ENCODE measurements at regions not wholly inside any gene's neighbourhood (a gene's known extent, or its start where the extent isn't known, plus 50 kb on each side); places are given as distances from the start of the nearest gene placed in this dataset.

DNA sequence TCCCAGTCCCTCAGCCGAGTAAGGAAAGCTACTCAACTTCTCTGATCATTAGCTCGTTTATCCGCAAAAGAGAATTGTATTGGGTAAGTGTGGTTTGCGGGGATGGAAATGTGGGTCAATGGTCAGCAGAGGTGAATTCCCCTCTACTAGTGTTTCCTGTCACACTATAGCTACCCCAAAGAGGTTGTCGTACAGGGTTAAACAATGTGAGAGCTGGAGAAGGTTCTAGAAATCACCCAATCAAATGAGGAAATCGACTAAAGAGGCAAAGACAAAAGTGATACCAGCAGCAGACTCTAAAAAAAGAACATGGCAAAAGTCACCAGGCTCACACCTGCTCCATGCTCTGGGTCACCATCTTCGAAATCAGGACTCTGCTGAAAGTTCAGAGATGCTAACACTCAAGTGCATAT lies 144.7 kb upstream of the ITGA4 start:
- H3K4me3 Mint-ChIP-seq (ENCODE audit: unreplicated experiment), result no peak overlapping the region
- peaks cover 17% of the 10 kb centered on the region for H3K4me1 Mint-ChIP-seq (ENCODE audit: low read depth)
- TF ChIP-seq, protein P1, sequence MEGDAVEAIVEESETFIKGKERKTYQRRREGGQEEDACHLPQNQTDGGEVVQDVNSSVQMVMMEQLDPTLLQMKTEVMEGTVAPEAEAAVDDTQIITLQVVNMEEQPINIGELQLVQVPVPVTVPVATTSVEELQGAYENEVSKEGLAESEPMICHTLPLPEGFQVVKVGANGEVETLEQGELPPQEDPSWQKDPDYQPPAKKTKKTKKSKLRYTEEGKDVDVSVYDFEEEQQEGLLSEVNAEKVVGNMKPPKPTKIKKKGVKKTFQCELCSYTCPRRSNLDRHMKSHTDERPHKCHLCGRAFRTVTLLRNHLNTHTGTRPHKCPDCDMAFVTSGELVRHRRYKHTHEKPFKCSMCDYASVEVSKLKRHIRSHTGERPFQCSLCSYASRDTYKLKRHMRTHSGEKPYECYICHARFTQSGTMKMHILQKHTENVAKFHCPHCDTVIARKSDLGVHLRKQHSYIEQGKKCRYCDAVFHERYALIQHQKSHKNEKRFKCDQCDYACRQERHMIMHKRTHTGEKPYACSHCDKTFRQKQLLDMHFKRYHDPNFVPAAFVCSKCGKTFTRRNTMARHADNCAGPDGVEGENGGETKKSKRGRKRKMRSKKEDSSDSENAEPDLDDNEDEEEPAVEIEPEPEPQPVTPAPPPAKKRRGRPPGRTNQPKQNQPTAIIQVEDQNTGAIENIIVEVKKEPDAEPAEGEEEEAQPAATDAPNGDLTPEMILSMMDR (IDR thresholded peaks at IDR 0.05), result no peak
- no peaks in the 10 kb centered on the region for H3K9me3 Mint-ChIP-seq (ENCODE audit: low read depth)
- H3K27me3 Mint-ChIP-seq (ENCODE audit: low read depth), result no peaks in the 10 kb centered on the region
- no peak overlapping the region for H3K27ac Mint-ChIP-seq (ENCODE audit: unreplicated experiment)
- H3K36me3 Mint-ChIP-seq (ENCODE audit: low read depth), result no peaks in the 10 kb centered on the region
- DNase-seq (ENCODE audit: low spot score), result no peak

DNA sequence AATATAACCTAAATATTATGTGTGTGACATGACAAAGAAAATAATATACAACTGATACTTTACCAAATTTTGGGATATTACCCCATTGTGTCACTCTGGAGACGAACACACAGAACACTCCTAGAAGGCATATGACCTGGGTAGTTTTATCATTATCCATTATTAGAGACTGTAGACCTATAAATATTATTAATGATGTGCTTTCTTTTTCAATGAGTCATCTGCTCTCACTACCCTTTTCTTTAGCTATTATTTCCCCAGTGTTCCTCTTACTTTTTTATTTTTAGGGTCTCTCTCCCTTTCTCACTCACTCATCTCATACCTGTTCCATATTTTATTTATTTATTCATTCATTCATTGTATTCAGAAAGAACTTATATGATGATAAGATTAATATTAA lies 143.3 kb upstream of the ITGA4 start:
- DNase-seq (ENCODE audit: low spot score), result no peak
- TF ChIP-seq, protein P1 (IDR thresholded peaks at IDR 0.05), result no peak
- Mint-ChIP-seq H3K9me3 (ENCODE audit: low read depth) (no peaks in the 10 kb centered on the region), H3K27ac (ENCODE audit: unreplicated experiment) (no peak overlapping the region), H3K4me3 (ENCODE audit: unreplicated experiment) (no peak overlapping the region), H3K36me3 (ENCODE audit: low read depth) (no peaks in the 10 kb centered on the region), H3K4me1 (ENCODE audit: low read depth) (peaks cover 11% of the 10 kb centered on the region), H3K27me3 (ENCODE audit: low read depth) (no peaks in the 10 kb centered on the region)

DNA sequence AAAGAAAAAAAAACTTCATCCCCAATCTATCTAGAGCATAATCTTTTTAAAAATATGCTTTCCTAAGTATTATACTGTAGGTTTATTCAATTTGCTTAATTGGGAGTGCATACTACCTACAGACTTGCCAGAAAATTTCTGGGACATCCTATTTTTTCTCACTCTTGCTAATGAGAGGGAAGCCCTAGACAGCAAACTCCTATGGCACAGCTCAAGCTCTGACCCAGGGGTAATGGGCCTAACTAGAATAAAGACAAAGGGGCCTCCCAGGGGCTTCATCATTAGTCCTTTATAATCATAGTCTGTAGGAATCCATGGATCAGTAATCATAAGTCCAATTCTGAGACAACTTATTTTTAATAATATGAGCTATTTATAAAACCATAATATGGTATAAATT lies 142.6 kb upstream of the ITGA4 start:
- TF ChIP-seq, protein P1 (IDR thresholded peaks at IDR 0.05), result no peak
- DNase-seq (ENCODE audit: low spot score), result no peak

DNA sequence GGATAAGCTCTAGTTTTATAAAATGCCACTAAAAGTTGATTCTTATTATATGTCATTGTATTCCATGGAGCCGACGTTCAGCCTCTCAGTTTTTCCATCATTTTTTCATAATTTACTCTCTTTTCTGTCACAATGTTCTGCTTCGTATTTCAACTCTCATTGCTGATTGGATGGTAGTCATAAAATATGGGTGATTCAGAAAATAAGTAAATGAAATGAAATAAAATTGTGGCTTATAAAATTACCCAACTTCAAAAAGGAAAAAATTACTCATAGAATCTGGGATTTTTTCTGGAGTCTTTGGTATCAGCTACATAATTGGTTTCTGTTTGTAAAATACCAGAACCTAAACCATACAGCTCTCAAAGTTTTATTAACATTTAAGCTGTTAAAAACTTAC lies 139.7 kb upstream of the ITGA4 start:
- no peak for DNase-seq (ENCODE audit: low spot score)
- Mint-ChIP-seq H3K4me3 (ENCODE audit: unreplicated experiment) (no peak overlapping the region), H3K4me1 (ENCODE audit: low read depth) (peaks cover 2% of the 10 kb centered on the region), H3K27ac (ENCODE audit: unreplicated experiment) (no peak overlapping the region), H3K36me3 (ENCODE audit: low read depth) (no peaks in the 10 kb centered on the region), H3K9me3 (ENCODE audit: low read depth) (no peaks in the 10 kb centered on the region), H3K27me3 (ENCODE audit: low read depth) (no peaks in the 10 kb centered on the region)
- TF ChIP-seq, protein P1 (IDR thresholded peaks at IDR 0.05), result no peak

More for the DNA sequence above, 142.6 kb upstream of the ITGA4 start:
- H3K9me3 Mint-ChIP-seq (ENCODE audit: low read depth), result no peaks in the 10 kb centered on the region
- no peaks in the 10 kb centered on the region for H3K36me3 Mint-ChIP-seq (ENCODE audit: low read depth)
- no peaks in the 10 kb centered on the region for H3K27me3 Mint-ChIP-seq (ENCODE audit: low read depth)
- peaks cover 4% of the 10 kb centered on the region for H3K4me1 Mint-ChIP-seq (ENCODE audit: low read depth)
- H3K4me3 Mint-ChIP-seq (ENCODE audit: unreplicated experiment), result no peak overlapping the region
- no peak overlapping the region for H3K27ac Mint-ChIP-seq (ENCODE audit: unreplicated experiment)

DNA sequence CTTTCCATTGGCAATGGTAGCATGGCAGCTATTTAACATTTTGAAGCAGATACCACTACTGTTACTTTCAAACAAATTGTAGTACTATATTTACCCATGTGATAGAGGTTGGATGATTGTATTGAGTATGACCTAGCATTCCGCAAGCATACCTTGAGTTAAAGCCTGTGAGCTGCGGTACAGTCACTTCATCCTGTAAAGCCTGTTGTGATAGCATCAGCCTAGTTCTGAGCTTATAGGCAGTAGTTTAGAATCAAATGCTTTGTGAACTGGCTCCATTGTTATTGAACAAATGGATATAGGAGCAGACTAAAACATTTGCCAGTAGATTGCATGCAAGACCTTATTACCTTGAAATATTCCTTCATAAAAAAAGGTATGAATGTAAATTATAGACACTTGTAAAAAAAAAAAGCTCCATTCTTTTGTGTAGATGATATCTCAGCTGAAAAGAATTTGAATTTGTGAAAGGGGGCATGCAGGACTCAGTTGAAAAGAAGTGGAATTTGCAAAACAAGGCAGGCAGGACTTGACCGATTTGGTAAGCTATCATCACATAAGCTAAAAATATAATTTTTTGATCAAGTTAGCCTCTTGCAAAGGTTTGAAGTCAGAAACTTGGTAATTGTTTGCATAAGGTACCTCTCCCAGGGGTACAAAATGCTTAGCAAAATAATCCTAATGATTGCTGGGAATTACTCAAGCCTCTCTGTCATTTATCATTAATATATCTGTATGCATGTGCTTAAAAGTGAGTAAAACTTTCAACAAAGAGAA lies 138.5 kb upstream of the ITGA4 start:
- no peaks in the 10 kb centered on the region for H3K9me3 Mint-ChIP-seq (ENCODE audit: low read depth)
- no peak overlapping the region for H3K4me3 Mint-ChIP-seq (ENCODE audit: unreplicated experiment)
- no peaks in the 10 kb centered on the region for H3K4me1 Mint-ChIP-seq (ENCODE audit: low read depth)
- H3K27me3 Mint-ChIP-seq (ENCODE audit: low read depth), result no peaks in the 10 kb centered on the region
- H3K27ac Mint-ChIP-seq (ENCODE audit: unreplicated experiment), result no peak overlapping the region
- TF ChIP-seq, protein P1 (IDR thresholded peaks at IDR 0.05), result no peak
- DNase-seq (ENCODE audit: low spot score), result no peak
- H3K36me3 Mint-ChIP-seq (ENCODE audit: low read depth), result no peaks in the 10 kb centered on the region

Measured in chondrocyte (in vitro differentiated cells).